Kidney (tissue), 13 donors: ENCODE measurements at regions not wholly inside any gene's neighbourhood (a gene's known extent, or its start where the extent isn't known, plus 50 kb on each side); places are given as distances from the start of the nearest gene placed in this dataset.
"Not testable (repeated sequence)": the region's sequence is repeated elsewhere in the genome, so short reads cannot be mapped to it uniquely, and the experiment has no call there.

Source experiments
- DNase-seq, 5 donors: peaks; one replicate each; pipeline ENCODE4 v3.0.0-alpha.2; 2013 to 2020
- FAIRE-seq: peaks from 2 replicates; lab custom pipeline; 2012; peaks lifted over from hg19 to GRCh38; lab: Jason Lieb, UNC
- H3K27ac ChIP-seq, 2 donors: one replicate each; pipeline ENCODE4 v1.7.0; 2013; ENCODE audit warnings: low read depth in 2 of 2, low read length in 2 of 2, inconsistent platforms in 1 of 2
- H3K27me3 ChIP-seq: one replicate; pipeline ENCODE4 v1.7.1; 2013; ENCODE audit warnings: low read length, inconsistent platforms; ENCODE audit not compliant: control insufficient read depth, insufficient read depth
- H3K36me3 ChIP-seq, 3 donors: one replicate each; pipeline versions ENCODE4 v1.7.0 to v1.7.1; 2013; ENCODE audit warnings: low read length in 3 of 3, control low read depth in 1 of 3, inconsistent platforms in 1 of 3; ENCODE audit not compliant: insufficient read depth in 3 of 3, control insufficient read depth in 2 of 3
- H3K4me1 ChIP-seq, 3 donors: one replicate each; pipeline versions ENCODE4 v1.7.0 to v1.7.1; 2013; ENCODE audit warnings: low read length in 3 of 3, inconsistent platforms in 1 of 3, low read depth in 1 of 3; ENCODE audit not compliant: control insufficient read depth in 2 of 3, insufficient read depth in 2 of 3
- H3K4me3 ChIP-seq, 3 donors: one replicate each; pipeline versions ENCODE4 v1.7.0 to v1.8.1; 2013; ENCODE audit warnings: low read length in 3 of 3, control low read depth in 1 of 3, inconsistent platforms in 1 of 3
- H3K9ac ChIP-seq, 3 donors: one replicate each; pipeline versions ENCODE4 v1.7.0 to v1.7.1; 2013; ENCODE audit warnings: low read length in 3 of 3, control low read depth in 1 of 3, inconsistent platforms in 1 of 3
- H3K9me3 ChIP-seq, 3 donors: one replicate each; pipeline versions ENCODE4 v1.7.0 to v1.7.1; 2013; ENCODE audit warnings: low read length in 3 of 3, control low read depth in 1 of 3, inconsistent platforms in 1 of 3; ENCODE audit not compliant: control insufficient read depth in 2 of 3, insufficient read depth in 1 of 3
- CTCF ChIP-seq: IDR thresholded peaks from 3 replicates; pipeline ENCODE4 v1.5.1; 2012; ENCODE audit warnings: mild to moderate bottlenecking, moderate library complexity, borderline replicate concordance; ENCODE audit not compliant: insufficient read depth; ENCODE audit errors: extremely low read depth
- intact Hi-C: fragments of 100-400 bp; cut with DNase I; formaldehyde crosslinking; loops from one replicate; pipeline ENCODE4 v1.11.1; 2022
- donor health status: control.
- donor health status: control.
- donor health status: control.
- donor health status: control.
- donor health status: control.
- donor health status: DM: yes; HTN: yes; CAD: no.
- donor health status: Normal renal cell carcinoma (clear cell type).

GRCh38 chr2:51780353-51780752 lies 748.4 kb upstream of the NRXN1 start:
- DNase-seq = peak in 1 of 5 donors; percentile 52
- no peaks in the 10 kb centered on the region for H3K4me1 ChIP-seq
- no peak for FAIRE-seq
- H3K36me3 ChIP-seq = no peaks in the 10 kb centered on the region
- intact Hi-C loops = no loop called here
- TF ChIP-seq CTCF = no peak
- H3K27ac ChIP-seq = no peak overlapping the region
- no peaks in the 10 kb centered on the region for H3K9me3 ChIP-seq
- H3K4me3 ChIP-seq = no peak overlapping the region
- H3K9ac ChIP-seq = no peak overlapping the region
- no peaks in the 10 kb centered on the region for H3K27me3 ChIP-seq

GRCh38 chr2:51779723-51780122 lies 747.8 kb upstream of the NRXN1 start:
- H3K36me3 ChIP-seq, H3K27me3 ChIP-seq, H3K4me3 ChIP-seq, H3K27ac ChIP-seq, H3K9ac ChIP-seq, DNase-seq, H3K9me3 ChIP-seq, FAIRE-seq, intact Hi-C loops, H3K4me1 ChIP-seq: not testable (repeated sequence)

- no peak for DNase-seq
- Histone ChIP-seq H3K4me3 (no peak overlapping the region), H3K9ac (no peak overlapping the region), H3K36me3 (no peaks in the 10 kb centered on the region), H3K4me1 (no peaks in the 10 kb centered on the region), H3K27me3 (no peaks in the 10 kb centered on the region), H3K9me3 (no peaks in the 10 kb centered on the region), H3K27ac (no peak overlapping the region)
- FAIRE-seq = no peak
- TF ChIP-seq CTCF = no peak
- intact Hi-C loops = no loop called here
These were observed 746.9 kb upstream of the NRXN1 start for GRCh38 chr2:51778806-51779205.

GRCh38 chr2:51774606-51775005 lies 742.7 kb upstream of the NRXN1 start:
- intact Hi-C loops, FAIRE-seq, H3K27me3 ChIP-seq, H3K4me3 ChIP-seq, H3K9ac ChIP-seq, H3K4me1 ChIP-seq, H3K36me3 ChIP-seq, H3K9me3 ChIP-seq, H3K27ac ChIP-seq: not testable (repeated sequence)
- peak in 1 of 5 donors; percentile 46 for DNase-seq

GRCh38 chr2:51760441-51760840 lies 728.5 kb upstream of the NRXN1 start:
- peak in 1 of 5 donors; percentile 5 for DNase-seq
- no peak overlapping the region for H3K4me3 ChIP-seq
- H3K36me3 ChIP-seq = no peaks in the 10 kb centered on the region
- intact Hi-C loops = no loop called here
- no peaks in the 10 kb centered on the region for H3K9me3 ChIP-seq
- no peaks in the 10 kb centered on the region for H3K27me3 ChIP-seq
- no peak for TF ChIP-seq CTCF
- no peak for FAIRE-seq
- no peaks in the 10 kb centered on the region for H3K4me1 ChIP-seq
- no peak overlapping the region for H3K27ac ChIP-seq
- H3K9ac ChIP-seq = no peak overlapping the region
